WTC11 (cell line): ENCODE measurements at regions not wholly inside any gene's neighbourhood (a gene's known extent, or its start where the extent isn't known, plus 50 kb on each side); places are given as distances from the start of the nearest gene placed in this dataset.

ENCODE experiments used
- ATAC-seq: fragments of 200-7000 bp; cut with Tn5 transposase; 2 replicates; pipeline ENCODE4 v1.10.0; 2021; ENCODE audit warnings: mild to moderate bottlenecking, moderate library complexity
- CTCF ChIA-PET: fragments of 300-600 bp; sonication (Branson Sonifier 250); formaldehyde crosslinking; loops from one replicate; lab custom pipeline; 2021; ENCODE audit warnings: antibody characterized with exemption; lab: Charles Lee
- POLR2A ChIA-PET: fragments of 350-600 bp; sonication (Branson Sonifier 250); formaldehyde crosslinking; loops from one replicate; lab custom pipeline; 2021; ENCODE audit warnings: antibody characterized with exemption; lab: Charles Lee
- DNase-seq: peaks from one replicate; pipeline ENCODE4 v3.0.0; 2021; ENCODE audit warnings: low spot score
- H3K27ac Mint-ChIP-seq: 2 replicates; pipeline ENCODE4 v1.8.0; 2021; ENCODE audit warnings: mixed read lengths
- H3K27me3 Mint-ChIP-seq: 2 replicates; pipeline ENCODE4 v1.8.0; 2021; ENCODE audit warnings: low read depth, mild to moderate bottlenecking, moderate library complexity, mixed read lengths
- H3K36me3 Mint-ChIP-seq: 2 replicates; pipeline ENCODE4 v1.8.0; 2021; ENCODE audit warnings: mixed read lengths
- H3K4me1 Mint-ChIP-seq: 2 replicates; pipeline ENCODE4 v1.8.0; 2022; ENCODE audit warnings: mixed read lengths
- H3K4me3 Mint-ChIP-seq: 2 replicates; pipeline ENCODE4 v1.8.0; 2021; ENCODE audit warnings: mild to moderate bottlenecking, moderate library complexity, mixed read lengths
- H3K9me3 Mint-ChIP-seq: 2 replicates; pipeline ENCODE4 v1.8.0; 2021; ENCODE audit warnings: mixed read lengths
- NR3C1 ChIP-seq: sonication (generic); formaldehyde crosslinking; conservative IDR thresholded peaks from 2 replicates; pipeline ENCODE4 v1.8.1; 2023; ENCODE audit warnings: low read depth, mild to moderate bottlenecking, missing genetic modification reagents
- STAT6 ChIP-seq: sonication (generic); formaldehyde crosslinking; conservative IDR thresholded peaks from 2 replicates; pipeline ENCODE4 v1.8.1; 2023; ENCODE audit warnings: mild to moderate bottlenecking, low read depth, missing genetic modification reagents, moderate library complexity
- ZNF263 ChIP-seq: sonication (generic); formaldehyde crosslinking; IDR thresholded peaks from 2 replicates; pipeline ENCODE4 v1.8.1; 2022; ENCODE audit warnings: low read depth, mild to moderate bottlenecking, moderate library complexity, missing genetic modification reagents
- ZNF317 ChIP-seq: sonication (generic); formaldehyde crosslinking; IDR thresholded peaks from 2 replicates; pipeline ENCODE4 v1.8.1; 2023; ENCODE audit warnings: low read depth, mild to moderate bottlenecking, moderate library complexity, missing genetic modification reagents, borderline replicate concordance
- TF ChIP-seq, protein P1 (sequence below): fragments of 250-450 bp; sonication (Bioruptor Pico); IDR thresholded peaks from 2 replicates; pipeline ENCODE4 v1.9.0; 2021; ENCODE audit warnings: mild to moderate bottlenecking, borderline replicate concordance
- TF ChIP-seq, protein P2 (sequence below): sonication (generic); formaldehyde crosslinking; IDR thresholded peaks from 2 replicates; pipeline ENCODE4 v1.8.1; 2022; ENCODE audit warnings: low read depth, mild to moderate bottlenecking, moderate library complexity, missing genetic modification reagents, borderline replicate concordance
- TF ChIP-seq, protein P3 (sequence below): sonication (generic); formaldehyde crosslinking; IDR thresholded peaks from 2 replicates; pipeline ENCODE4 v1.8.1; 2023; ENCODE audit warnings: mild to moderate bottlenecking, missing genetic modification reagents, borderline replicate concordance
- TF ChIP-seq, protein P4 (sequence below): sonication (generic); formaldehyde crosslinking; IDR thresholded peaks from 2 replicates; pipeline ENCODE4 v1.8.1; 2022; ENCODE audit warnings: missing genetic modification reagents, borderline replicate concordance
- TF ChIP-seq, protein P5 (sequence below): sonication (generic); formaldehyde crosslinking; IDR thresholded peaks from 2 replicates; pipeline ENCODE4 v1.8.1; 2023; ENCODE audit warnings: mild to moderate bottlenecking, missing genetic modification reagents, moderate library complexity

DNA sequence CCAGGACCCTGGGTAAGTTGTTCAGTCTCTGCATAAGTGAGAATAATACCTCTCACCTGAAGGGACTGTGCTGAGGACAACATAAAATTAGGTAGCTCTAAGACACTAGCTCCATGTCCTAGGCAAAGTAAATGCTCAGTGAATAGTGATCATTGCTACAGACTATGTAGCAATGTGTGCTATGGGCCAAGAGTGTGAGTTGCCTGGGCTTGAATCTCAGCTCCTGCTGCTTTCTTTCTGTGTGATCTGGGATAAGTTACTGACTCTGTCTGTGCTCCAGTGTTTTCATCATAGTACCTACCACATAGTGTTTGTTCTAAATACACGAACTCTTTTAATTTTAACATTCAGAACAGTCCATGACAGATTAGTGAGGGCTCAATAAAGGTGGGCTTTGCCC is 81.1 kb upstream of the MFGE8 start:
- TF ChIP-seq, protein P1, sequence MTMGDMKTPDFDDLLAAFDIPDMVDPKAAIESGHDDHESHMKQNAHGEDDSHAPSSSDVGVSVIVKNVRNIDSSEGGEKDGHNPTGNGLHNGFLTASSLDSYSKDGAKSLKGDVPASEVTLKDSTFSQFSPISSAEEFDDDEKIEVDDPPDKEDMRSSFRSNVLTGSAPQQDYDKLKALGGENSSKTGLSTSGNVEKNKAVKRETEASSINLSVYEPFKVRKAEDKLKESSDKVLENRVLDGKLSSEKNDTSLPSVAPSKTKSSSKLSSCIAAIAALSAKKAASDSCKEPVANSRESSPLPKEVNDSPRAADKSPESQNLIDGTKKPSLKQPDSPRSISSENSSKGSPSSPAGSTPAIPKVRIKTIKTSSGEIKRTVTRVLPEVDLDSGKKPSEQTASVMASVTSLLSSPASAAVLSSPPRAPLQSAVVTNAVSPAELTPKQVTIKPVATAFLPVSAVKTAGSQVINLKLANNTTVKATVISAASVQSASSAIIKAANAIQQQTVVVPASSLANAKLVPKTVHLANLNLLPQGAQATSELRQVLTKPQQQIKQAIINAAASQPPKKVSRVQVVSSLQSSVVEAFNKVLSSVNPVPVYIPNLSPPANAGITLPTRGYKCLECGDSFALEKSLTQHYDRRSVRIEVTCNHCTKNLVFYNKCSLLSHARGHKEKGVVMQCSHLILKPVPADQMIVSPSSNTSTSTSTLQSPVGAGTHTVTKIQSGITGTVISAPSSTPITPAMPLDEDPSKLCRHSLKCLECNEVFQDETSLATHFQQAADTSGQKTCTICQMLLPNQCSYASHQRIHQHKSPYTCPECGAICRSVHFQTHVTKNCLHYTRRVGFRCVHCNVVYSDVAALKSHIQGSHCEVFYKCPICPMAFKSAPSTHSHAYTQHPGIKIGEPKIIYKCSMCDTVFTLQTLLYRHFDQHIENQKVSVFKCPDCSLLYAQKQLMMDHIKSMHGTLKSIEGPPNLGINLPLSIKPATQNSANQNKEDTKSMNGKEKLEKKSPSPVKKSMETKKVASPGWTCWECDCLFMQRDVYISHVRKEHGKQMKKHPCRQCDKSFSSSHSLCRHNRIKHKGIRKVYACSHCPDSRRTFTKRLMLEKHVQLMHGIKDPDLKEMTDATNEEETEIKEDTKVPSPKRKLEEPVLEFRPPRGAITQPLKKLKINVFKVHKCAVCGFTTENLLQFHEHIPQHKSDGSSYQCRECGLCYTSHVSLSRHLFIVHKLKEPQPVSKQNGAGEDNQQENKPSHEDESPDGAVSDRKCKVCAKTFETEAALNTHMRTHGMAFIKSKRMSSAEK (CRISPR knock-in tag): no peak
- TF ChIP-seq, protein P2, sequence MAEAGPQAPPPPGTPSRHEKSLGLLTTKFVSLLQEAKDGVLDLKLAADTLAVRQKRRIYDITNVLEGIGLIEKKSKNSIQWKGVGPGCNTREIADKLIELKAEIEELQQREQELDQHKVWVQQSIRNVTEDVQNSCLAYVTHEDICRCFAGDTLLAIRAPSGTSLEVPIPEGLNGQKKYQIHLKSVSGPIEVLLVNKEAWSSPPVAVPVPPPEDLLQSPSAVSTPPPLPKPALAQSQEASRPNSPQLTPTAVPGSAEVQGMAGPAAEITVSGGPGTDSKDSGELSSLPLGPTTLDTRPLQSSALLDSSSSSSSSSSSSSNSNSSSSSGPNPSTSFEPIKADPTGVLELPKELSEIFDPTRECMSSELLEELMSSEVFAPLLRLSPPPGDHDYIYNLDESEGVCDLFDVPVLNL (CRISPR knock-in tag): no peak
- TF ChIP-seq, protein P3, sequence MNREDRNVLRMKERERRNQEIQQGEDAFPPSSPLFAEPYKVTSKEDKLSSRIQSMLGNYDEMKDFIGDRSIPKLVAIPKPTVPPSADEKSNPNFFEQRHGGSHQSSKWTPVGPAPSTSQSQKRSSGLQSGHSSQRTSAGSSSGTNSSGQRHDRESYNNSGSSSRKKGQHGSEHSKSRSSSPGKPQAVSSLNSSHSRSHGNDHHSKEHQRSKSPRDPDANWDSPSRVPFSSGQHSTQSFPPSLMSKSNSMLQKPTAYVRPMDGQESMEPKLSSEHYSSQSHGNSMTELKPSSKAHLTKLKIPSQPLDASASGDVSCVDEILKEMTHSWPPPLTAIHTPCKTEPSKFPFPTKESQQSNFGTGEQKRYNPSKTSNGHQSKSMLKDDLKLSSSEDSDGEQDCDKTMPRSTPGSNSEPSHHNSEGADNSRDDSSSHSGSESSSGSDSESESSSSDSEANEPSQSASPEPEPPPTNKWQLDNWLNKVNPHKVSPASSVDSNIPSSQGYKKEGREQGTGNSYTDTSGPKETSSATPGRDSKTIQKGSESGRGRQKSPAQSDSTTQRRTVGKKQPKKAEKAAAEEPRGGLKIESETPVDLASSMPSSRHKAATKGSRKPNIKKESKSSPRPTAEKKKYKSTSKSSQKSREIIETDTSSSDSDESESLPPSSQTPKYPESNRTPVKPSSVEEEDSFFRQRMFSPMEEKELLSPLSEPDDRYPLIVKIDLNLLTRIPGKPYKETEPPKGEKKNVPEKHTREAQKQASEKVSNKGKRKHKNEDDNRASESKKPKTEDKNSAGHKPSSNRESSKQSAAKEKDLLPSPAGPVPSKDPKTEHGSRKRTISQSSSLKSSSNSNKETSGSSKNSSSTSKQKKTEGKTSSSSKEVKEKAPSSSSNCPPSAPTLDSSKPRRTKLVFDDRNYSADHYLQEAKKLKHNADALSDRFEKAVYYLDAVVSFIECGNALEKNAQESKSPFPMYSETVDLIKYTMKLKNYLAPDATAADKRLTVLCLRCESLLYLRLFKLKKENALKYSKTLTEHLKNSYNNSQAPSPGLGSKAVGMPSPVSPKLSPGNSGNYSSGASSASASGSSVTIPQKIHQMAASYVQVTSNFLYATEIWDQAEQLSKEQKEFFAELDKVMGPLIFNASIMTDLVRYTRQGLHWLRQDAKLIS: no peak
- TF ChIP-seq ZNF263 (CRISPR knock-in tag) (no peak), STAT6 (CRISPR knock-in tag) (no peak), NR3C1 (no peak), ZNF317 (no peak)
- TF ChIP-seq, protein P4, sequence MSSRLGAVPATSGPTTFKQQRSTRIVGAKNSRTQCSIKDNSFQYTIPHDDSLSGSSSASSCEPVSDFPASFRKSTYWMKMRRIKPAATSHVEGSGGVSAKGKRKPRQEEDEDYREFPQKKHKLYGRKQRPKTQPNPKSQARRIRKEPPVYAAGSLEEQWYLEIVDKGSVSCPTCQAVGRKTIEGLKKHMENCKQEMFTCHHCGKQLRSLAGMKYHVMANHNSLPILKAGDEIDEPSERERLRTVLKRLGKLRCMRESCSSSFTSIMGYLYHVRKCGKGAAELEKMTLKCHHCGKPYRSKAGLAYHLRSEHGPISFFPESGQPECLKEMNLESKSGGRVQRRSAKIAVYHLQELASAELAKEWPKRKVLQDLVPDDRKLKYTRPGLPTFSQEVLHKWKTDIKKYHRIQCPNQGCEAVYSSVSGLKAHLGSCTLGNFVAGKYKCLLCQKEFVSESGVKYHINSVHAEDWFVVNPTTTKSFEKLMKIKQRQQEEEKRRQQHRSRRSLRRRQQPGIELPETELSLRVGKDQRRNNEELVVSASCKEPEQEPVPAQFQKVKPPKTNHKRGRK (CRISPR knock-in tag): no peak
- TF ChIP-seq, protein P5, sequence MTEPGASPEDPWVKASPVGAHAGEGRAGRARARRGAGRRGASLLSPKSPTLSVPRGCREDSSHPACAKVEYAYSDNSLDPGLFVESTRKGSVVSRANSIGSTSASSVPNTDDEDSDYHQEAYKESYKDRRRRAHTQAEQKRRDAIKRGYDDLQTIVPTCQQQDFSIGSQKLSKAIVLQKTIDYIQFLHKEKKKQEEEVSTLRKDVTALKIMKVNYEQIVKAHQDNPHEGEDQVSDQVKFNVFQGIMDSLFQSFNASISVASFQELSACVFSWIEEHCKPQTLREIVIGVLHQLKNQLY: no peak
- Mint-ChIP-seq H3K36me3 (peaks cover 36% of the 10 kb centered on the region), H3K4me3 (peak overlapping the region; percentile 64), H3K9me3 (peaks cover 6% of the 10 kb centered on the region; the same call in 1 of the 2 replicates), H3K4me1 (peaks cover 89% of the 10 kb centered on the region), H3K27me3 (peaks cover 34% of the 10 kb centered on the region), H3K27ac (peak overlapping the region; percentile 97)
- ChIA-PET POLR2A (interaction anchor here (0.8 to 1.7 kb wide), 5 partner anchors 10 to 93 kb away, joined by 3 to 8 read pairs (median 4); no protein-coding TSS in a partner anchor), CTCF (interaction anchor here (0.6 to 4.2 kb wide), 9 partner anchors 9 to 122 kb away, joined by 3 to 38 read pairs (median 5); no protein-coding TSS in a partner anchor)
- ATAC-seq (no peak), DNase-seq (no peak)
